Stimulated activated CD8-positive, alpha-beta memory T cell treated with anti-CD3 and anti-CD28 coated beads, Interleukin-12 subunit alpha, Interleukin-12 subunit beta, amount 100 ng/mL, for 4 hours (primary cell): ENCODE measurements at regions not wholly inside any gene's neighbourhood (a gene's known extent, or its start where the extent isn't known, plus 50 kb on each side); places are given as distances from the start of the nearest gene placed in this dataset.

Experiments
- DNase-seq: peaks from one replicate; pipeline ENCODE4 v3.0.0-alpha.2; 2020; ENCODE audit warnings: low read depth

GRCh38 chr5:36355516-36355915, 53.8 kb upstream of the RANBP3L start:
- DNase-seq: no peak

- DNase-seq: no peak
Observed at GRCh38 chr5:36356915-36357314, 55.2 kb upstream of the RANBP3L start.

DNA sequence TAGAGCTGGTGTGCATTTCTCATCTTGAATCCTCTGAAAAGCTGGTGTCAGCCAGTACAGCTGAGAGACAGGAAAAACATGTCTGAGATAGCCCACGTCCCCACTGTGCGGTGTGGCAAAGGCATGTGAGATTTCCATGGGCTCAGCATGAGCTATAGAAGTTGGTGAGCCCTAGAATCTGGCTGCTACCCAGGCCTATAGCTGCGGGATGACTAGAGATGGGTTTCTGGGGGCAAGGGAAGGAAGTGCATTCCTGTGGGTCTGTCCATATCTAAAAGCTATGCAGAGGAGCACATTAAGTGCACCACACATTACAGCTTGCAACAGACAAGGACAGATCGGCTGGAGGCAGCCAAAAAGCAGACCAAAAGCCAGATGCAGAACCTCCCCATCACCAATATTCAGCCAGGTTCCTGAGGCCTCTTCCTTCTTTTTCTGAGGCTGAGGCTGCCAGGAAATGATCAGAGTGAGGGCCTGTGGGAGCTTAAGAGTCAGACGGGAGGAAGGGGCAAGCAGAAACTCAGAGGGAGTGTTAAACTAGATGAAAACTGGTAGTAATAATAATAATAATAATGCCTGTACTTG, 55.8 kb upstream of the RANBP3L start:
- DNase-seq: no peak

- DNase-seq: no peak
Observed at GRCh38 chr5:36359267-36359666, 57.6 kb upstream of the RANBP3L start.

DNA sequence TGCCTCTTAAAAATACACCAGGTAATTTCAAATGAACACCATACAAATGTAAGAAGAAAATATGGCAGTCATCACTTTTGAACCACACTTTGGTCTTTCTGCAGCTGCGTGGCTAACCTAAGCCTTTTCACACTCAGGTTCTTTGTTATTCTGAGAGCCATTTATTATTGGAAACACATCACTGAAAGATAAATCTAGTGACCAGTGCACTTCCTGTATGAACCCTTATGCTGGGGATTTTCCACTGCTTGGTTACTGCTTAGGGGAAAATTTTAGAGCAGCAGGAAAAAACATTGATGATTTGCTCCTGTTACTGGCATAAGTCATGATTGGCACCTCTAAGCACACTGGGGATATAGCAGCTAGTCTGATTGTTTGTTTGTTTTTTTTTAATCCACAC, 58.6 kb upstream of the RANBP3L start:
- no peak for DNase-seq

GRCh38 chr5:36363101-36363500, 61.4 kb upstream of the RANBP3L start:
- no peak for DNase-seq

- no peak for DNase-seq
Observed at GRCh38 chr5:36363744-36364143, 62.0 kb upstream of the RANBP3L start.

DNA sequence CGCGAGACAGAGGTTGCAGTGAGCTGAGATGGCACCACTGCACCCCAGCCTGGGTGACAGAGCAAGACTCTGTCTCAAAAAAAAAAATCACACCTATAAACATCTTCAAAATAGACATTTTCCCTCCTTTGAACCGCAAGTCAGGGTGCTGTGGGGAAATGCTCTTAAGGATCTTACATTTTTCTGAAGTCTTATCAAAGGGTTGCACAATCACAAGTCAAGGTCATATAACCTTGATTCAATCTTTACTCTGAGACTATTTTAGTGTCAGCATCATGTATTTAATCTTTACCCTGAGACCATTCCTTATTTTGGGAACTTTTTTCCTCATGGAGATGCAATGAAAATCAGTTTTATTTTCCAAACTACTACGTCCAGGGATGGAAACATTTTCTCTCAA, 62.8 kb upstream of the RANBP3L start:
- no peak for DNase-seq

DNA sequence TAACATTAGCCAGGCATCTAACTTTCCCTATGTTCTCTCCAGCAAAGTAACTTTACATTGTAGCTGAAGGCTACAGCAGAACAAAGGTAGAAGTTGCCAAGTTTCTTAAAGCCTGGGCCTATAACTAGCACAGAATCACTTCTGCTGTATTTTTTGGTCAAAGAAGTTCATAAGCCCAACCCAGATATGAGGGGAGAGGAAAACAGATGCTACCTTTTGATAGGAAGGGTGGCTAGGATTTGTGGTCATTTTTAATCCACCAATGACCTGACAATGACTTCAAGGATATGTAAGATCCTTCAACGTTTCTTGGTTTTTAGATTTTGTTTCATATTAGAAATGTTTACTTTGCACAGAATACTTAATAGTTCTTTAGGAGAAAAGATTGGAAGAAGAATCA, 64.2 kb upstream of the RANBP3L start:
- DNase-seq: no peak

GRCh38 chr5:36366883-36367282, 65.2 kb upstream of the RANBP3L start:
- no peak for DNase-seq

DNA sequence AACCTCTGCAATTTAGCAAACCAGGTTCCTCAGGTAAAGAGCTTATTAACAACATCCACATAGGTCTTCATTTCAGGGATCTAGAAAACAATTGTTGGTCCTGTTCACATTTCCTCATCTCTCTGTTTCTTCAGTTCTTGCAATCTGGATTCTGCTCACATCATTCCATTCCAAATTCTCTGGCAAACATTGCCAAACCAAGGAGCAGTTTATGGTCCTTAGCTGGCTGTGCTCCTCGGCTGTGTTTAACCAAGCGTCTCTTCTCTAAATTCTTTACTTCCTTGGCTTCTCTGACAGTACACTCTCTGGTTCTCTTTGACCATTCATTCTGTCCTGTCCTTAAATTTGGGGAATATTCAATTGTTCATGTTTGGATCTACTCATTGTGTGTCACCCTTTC, 65.8 kb upstream of the RANBP3L start:
- DNase-seq: no peak

- DNase-seq: no peak
Observed at GRCh38 chr5:36369219-36369690, 67.6 kb upstream of the RANBP3L start.

- DNase-seq: no peak
Observed at GRCh38 chr5:36370073-36370472, 68.4 kb upstream of the RANBP3L start.

- no peak for DNase-seq
Observed at GRCh38 chr5:36371366-36371765, 69.7 kb upstream of the RANBP3L start.

GRCh38 chr5:36373527-36374086, 71.9 kb upstream of the RANBP3L start:
- DNase-seq: no peak

- no peak for DNase-seq
Observed at GRCh38 chr5:36374266-36374862, 72.7 kb upstream of the RANBP3L start.

DNA sequence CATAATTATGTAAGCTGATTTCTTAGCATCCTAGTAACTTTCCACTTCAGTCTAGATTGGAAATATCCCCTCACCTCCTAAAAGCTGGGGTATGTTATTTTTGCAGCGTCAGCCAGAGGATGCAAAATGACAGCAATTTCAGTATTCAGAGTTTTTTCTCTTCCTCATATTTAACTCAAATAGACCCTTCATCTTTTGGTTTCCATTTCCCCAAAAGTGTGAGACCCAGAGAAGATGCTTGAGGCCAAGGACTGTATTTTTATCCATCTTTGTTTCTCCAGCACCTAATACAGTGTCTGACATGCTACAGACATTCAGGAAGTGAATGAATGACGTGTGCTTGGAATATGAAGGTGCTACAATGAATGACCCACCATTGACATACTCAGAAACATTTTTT, 75.5 kb upstream of the RANBP3L start:
- no peak for DNase-seq

DNA sequence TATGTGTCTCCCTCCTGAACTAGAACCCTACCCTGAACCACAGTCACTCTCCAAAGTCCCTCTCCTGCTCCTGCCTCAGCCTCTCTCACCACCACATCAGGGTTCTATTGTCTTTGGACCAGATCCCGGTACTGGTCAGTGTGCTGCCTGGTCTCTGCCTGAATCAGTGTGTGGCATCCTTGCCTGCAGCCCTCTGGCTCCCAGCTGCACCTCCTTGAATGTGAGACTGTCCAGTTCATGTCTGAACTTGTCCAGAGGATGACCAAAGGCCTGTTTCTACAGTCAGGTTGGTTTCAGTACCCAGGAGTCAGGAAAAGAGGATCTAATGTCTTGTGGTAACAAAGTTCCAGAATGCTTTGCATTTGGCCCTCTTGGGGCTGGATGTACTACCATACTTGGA, 76.8 kb upstream of the RANBP3L start:
- DNase-seq: no peak

DNA sequence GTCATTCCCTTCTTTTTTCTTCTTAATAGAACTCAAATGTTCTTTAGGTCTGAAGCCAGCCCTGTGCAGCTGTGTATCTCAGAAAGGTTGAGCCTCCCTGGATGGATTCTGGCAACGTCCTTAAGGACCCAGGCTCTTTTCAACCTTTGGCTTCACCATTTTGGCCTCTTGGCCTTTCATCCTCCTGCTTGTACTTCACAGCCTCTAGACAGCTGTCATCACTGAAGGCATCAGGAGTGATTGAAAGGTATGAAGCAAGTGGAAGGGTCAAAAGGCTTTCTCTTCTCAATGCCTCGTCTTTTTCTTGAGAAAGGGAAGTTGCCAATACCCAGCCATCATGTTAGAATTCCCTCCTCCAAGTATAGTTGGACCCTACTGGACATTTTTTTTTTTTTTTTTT, 81.2 kb upstream of the RANBP3L start:
- no peak for DNase-seq

DNA sequence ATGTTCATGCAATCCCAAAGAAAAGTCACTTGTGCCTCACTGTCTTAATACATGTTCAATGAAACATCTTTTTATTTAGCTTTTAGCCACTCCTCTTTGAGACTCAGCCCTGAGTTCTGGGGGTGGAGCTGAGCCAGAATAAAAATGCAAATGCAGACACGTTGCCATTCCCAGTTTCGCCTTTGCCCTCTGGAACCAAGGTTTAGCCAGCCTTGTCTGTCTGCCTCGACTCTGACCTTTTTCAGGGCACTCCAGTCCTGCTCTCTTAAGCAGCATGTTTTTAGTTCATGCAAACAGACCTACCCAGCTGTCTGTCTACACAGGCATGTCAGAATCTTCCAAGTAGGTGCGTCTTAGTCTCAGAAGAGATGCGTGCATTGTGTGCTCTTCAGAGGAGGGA, 82.2 kb upstream of the RANBP3L start:
- DNase-seq: no peak

- no peak for DNase-seq
Observed at GRCh38 chr5:36384845-36385244, 83.1 kb upstream of the RANBP3L start.

- DNase-seq: no peak
Observed at GRCh38 chr5:36385495-36385894, 83.8 kb upstream of the RANBP3L start.

DNA sequence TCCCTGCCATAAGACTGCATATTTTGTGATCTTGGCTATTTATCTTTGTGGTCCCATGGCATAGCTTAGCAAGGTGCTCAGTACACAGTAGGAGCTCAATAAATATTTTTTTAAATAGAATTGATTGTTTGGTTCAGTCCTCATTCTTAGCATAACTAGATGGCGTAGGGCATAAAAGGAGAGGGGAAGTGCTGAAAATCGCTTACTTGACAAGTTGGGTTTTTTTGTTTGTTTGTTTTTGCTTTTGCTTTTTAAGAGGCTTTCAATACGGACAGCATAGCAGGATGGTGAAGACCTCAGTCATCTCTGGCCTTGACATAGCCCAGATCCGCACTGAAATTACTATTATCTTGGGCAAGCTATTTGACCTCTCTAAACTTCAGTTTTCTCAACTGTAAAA, 86.6 kb upstream of the RANBP3L start:
- DNase-seq: no peak

GRCh38 chr5:36389245-36389644, 87.5 kb upstream of the RANBP3L start:
- no peak for DNase-seq
